IPS-18c (cell line): ENCODE measurements at regions not wholly inside any gene's neighbourhood (a gene's known extent, or its start where the extent isn't known, plus 50 kb on each side); places are given as distances from the start of the nearest gene placed in this dataset.

Experiments
- H3K4me3 ChIP-seq: 2 replicates; pipeline ENCODE4 v1.7.0; 2013; ENCODE audit warnings: low read depth, mild to moderate bottlenecking, low read length, moderate library complexity; ENCODE audit not compliant: insufficient read depth
- H3K9me3 ChIP-seq: one replicate; pipeline ENCODE4 v1.6.1; 2013; ENCODE audit warnings: mild to moderate bottlenecking, low read length, moderate library complexity; ENCODE audit not compliant: control insufficient read depth, insufficient read depth

DNA sequence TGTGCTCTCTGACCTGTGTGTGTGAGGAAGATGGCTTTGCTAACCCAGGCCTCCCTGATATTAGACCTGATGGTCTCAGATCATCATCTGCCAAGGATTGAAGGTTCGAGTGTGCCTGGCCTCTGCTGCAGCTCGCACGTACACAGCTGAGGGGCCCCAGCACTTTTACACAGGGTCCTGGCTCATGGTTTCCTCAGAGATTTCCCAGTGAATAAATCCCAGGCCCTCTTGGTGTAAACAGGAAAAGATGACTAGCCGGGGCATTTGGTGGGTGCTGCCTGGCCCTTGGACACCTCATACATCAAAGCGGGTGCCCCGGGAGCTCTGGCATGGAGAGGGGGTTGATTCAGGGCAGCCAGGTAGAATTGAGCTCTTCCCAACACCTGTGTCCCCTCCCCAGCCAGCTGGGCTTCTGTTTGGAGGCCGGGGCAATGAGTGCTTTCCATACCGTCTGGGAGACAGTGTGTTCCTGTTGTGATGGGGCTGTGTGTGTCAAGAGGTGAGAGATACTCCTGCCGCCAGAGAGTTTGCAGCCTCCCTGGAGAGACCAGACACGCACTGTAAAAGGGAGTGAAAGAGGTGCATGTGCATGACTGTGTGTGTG, 72.5 kb upstream of the TLE3 start:
- H3K9me3 ChIP-seq, result peaks cover 4% of the 10 kb centered on the region
- H3K4me3 ChIP-seq, result no peak overlapping the region

DNA sequence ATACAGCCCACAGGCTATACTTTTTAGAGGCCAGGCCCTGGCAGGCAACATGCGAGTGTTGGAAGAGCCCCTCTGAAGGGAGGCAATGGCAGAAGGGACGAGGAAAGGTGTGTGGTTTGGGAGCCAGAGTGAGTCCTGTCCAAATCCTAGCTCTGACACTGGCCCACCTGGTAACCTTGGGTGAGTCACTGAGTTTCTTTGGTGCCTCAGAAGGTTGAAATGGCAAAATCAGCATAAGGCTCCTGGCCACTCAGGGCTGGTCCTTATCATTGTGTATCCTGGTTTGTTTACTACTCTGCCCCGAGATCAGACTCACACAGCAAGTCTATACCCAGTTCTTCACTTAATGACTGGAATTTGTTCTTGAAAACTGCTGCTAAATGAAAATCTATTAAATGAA, 71.4 kb upstream of the TLE3 start:
- no peak overlapping the region for H3K4me3 ChIP-seq
- peaks cover 4% of the 10 kb centered on the region for H3K9me3 ChIP-seq

GRCh38 chr15:70167155-70167554, 69.4 kb upstream of the TLE3 start:
- H3K9me3 ChIP-seq, result peaks cover 4% of the 10 kb centered on the region
- H3K4me3 ChIP-seq, result no peak overlapping the region

- Histone ChIP-seq H3K4me3 (no peak overlapping the region), H3K9me3 (peaks cover 4% of the 10 kb centered on the region)
Observed at GRCh38 chr15:70166506-70167087, 68.9 kb upstream of the TLE3 start.

GRCh38 chr15:70165716-70166284, 68.1 kb upstream of the TLE3 start:
- Histone ChIP-seq H3K4me3 (no peak overlapping the region; the same call in 1 of the 2 replicates), H3K9me3 (no peaks in the 10 kb centered on the region)

DNA sequence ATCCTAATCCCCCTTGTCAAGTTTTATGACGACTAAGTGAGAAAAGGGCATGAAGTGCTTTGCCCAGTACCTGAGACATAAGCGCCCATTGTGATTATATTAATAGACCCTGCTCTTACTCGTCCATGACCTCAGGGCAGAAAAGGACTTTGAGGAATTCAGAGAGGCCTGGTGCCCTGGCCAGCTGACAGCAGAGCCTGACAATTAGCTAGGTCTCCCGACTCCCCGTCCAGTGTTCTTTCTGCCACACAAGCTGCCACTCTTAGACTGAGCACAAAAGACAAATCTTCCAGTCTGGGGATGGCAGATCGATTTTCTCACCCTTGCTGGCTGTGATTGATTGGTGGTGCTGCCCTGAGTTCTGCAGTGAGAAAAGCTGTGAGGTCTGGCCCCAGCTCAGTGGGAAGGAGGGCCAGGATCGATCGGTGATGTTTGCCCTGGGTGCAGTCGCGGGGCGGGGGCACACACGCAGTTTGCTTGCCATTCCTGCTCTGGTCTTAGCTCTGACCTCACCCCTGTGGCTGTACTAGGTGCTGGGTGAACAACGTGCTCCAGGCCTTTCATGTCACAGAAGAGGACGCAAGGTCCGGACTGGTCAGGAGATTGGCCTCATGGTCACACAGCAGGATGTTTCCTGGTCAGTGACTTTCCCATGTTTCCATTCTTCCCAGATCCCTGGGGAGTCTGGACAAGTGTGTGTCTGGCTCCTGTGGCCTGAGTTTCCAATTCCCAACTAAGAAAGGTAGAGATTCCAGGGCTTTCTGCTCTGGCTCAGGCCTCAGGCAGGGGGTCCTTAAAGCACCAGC, 67.4 kb upstream of the TLE3 start:
- H3K9me3 ChIP-seq, result no peaks in the 10 kb centered on the region
- H3K4me3 ChIP-seq, result no peak overlapping the region

DNA sequence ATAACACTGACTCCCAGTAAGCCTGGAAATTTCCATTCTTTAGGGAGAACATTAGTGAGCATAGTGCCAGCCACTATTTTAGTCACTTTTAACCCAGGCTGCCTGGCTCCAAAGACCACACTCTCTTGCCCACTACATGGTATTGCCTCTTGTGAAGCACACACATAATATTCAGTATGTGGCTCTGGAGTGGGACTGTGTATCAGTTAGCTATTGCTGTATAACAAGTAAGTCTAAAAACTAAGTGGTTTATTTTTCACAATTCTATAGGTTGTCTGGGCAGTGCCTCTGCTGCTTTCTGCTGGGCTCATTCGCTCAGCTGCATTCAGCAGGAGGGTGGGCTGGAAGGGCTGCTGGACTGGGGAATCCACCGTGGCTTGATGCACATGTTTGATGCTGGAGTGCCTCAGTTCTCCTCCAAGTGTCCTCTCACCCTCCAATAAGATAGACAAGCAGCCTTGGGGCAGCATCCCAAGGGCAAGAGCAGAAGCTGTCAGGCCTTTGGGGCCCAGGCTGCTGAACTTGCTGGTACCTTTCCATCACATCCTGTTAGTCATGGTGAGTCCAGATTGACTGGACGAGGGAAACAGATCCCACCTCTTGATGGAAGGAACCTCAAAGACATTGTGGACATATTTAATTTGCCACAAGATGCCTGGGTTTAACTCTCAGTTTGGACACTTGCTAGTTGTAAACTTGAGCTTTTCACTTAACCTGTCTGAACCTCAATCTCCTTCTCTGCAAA, 66.6 kb upstream of the TLE3 start:
- Histone ChIP-seq H3K9me3 (no peaks in the 10 kb centered on the region), H3K4me3 (no peak overlapping the region)

DNA sequence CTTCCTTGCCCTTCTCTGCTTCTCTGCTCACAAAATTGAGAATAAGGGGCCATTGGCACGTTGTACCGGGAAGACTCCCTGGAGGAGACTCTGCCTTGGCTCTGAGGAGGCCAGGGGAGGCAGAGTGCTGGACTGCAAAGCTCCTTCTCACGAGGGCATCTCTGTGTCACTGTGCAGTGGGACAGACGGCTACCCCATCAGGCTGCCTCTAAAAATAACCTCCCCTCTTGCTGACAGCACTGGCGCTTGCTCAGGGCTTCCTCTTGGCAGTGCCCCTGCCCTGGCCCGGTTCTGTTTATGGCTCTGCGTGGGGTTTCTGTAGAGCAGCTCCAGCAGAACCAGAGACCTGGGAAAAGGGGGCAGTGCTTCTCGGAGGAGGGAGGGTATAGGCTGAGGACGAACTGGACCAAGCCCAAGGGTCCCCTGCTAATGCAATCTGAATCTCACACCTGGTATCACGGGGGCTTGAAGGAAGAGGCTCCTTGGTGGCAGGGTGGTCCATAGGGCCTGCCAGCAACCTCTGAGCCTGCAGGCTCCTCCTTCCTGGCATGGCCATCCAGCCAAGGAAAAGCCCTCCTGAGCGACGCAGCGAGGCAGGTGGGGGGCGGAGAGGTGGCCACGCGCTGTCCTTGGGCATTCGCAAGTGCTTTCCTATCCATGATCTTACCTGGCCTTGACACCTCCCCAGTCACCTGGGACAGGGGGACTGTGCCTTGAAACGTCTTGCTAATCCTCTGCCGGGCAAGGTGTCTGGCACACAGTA, 63.3 kb upstream of the TLE3 start:
- Histone ChIP-seq H3K9me3 (no peaks in the 10 kb centered on the region), H3K4me3 (no peak overlapping the region)

DNA sequence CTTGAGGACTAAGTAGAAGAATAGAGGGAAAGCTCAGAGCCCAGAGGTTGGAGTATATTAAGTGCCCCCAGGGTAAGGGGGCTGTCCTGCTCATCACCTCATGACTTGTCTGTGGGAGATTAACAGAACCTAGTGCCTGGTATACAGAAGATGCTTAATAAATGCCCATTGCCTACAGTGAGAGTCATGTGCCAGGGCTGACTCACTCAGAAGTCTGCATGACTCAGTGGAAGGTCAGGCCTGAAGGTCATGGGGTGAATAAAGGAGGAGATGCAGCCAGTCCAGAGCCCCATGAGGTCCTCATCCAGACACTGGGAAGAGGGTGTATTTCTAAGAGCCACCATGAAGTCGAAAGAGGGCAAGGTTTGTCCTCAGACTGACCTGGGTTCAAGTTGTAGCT, 62.5 kb upstream of the TLE3 start:
- no peak overlapping the region for H3K4me3 ChIP-seq
- H3K9me3 ChIP-seq, result no peaks in the 10 kb centered on the region

DNA sequence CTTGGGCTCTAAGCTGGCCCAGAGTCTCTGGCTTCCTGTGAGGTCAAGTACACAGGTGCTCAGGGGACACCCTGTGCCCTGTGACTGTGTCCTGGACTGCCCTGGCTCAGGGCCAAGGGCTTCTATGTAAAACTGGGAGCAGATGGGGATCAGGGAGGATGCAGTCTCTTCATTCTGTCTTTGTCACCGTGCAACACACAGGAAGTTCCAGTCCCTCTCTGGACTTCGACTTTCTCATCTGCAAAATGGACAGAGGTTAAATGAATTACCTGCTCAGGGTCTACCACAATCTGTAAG, 61.9 kb upstream of the TLE3 start:
- Histone ChIP-seq H3K9me3 (no peaks in the 10 kb centered on the region), H3K4me3 (no peak overlapping the region)

GRCh38 chr15:70159001-70159712, 61.4 kb upstream of the TLE3 start:
- no peak overlapping the region for H3K4me3 ChIP-seq
- no peaks in the 10 kb centered on the region for H3K9me3 ChIP-seq

GRCh38 chr15:70158309-70159000, 60.7 kb upstream of the TLE3 start:
- no peak overlapping the region for H3K4me3 ChIP-seq
- H3K9me3 ChIP-seq, result no peaks in the 10 kb centered on the region

DNA sequence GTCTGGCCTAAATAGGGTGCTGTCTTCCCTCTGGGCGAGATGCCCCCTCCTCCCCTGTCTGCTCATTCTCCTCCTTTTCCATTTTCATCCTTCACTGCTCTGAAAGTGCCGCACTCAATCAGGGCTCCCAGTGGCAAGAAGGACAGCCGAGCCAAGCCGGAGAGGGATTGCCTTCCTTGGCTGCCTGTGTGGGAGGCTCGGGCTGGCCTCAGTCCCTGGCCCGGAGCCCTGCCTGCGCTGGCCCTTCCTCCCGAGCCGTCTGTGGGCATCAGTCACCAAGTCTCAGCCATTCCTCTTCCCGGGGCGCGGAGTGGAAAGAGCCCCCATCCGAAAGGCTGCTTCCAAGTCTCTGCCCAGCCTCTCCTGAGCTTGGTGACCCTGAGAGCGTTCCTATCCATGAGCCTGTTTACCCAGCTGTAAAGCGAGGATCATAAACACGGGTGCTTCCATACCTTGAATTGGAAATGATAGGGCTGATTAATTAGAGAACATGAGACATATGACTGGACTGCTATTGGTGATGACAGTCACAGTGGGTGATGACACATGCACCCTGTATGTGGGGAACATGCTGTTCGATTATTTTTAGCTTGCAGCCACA, 59.1 kb upstream of the TLE3 start:
- H3K9me3 ChIP-seq, result no peaks in the 10 kb centered on the region

GRCh38 chr15:70154718-70155347, 57.1 kb upstream of the TLE3 start:
- Histone ChIP-seq H3K4me3 (no peak overlapping the region), H3K9me3 (no peaks in the 10 kb centered on the region)

More for the DNA sequence above, 59.1 kb upstream of the TLE3 start:
- no peak overlapping the region for H3K4me3 ChIP-seq
